HG03521 (cell line): ENCODE measurements at regions not wholly inside any gene's neighbourhood (a gene's known extent, or its start where the extent isn't known, plus 50 kb on each side); places are given as distances from the start of the nearest gene placed in this dataset.

Source experiments
- ATAC-seq: cut with Tn5 transposase; IDR thresholded peaks from one replicate; pipeline ENCODE4 v1.9.1; 2021; ENCODE audit warnings: mild to moderate bottlenecking, moderate library complexity; ENCODE audit not compliant: unreplicated experiment

DNA sequence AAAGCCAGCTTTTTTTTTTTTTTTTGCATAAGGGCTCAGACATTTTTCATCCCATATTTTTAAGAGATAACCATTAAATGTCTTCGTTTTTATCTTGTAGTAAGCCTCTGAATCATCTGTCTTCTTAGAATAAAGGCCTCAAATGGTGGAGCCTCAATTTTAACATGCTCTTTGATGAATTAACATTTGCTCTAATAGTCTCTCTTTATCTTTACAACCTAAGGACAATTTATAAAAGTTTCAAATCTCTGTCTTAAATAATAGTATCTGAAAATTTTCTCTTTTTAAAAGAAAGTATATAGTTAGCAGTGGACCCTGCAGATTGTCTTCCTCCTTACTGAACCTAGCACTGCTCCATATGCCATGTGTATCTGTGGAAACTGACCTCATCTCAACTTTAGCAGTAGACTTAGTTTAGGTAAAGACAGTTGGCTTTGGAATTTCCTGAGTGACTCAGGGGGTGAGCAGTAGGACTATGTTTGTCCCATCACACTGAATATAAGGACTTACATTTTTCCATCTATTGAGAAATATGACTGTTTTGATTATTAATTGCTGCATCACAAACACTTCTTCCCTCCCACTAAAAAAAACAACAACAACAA lies 1658.0 kb downstream of the STIM2 start:
- ATAC-seq = no peak

DNA sequence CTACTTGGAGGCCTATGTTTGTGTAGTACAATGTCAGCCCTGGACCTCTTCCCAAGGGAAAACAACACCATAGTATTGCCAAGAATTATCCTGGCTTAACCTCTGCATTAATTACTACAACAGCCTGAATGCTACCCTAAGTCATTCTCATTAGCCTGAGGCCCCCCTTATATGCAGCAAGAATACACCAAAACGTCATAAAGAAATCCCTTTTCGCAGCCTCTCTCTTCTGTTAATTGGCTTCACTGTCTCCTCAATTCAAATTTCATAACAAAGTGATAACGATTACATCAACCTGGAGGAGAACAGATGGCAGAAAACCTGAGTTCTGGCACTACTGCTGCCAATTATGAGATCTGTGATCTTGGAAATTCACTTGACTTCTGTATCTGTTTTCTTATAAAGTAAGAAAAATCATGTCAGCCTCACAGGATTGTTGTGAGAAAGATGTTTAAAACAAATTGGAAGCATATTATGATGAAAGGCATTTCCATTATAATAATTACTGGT lies 1663.1 kb downstream of the STIM2 start:
- ATAC-seq = no peak

DNA sequence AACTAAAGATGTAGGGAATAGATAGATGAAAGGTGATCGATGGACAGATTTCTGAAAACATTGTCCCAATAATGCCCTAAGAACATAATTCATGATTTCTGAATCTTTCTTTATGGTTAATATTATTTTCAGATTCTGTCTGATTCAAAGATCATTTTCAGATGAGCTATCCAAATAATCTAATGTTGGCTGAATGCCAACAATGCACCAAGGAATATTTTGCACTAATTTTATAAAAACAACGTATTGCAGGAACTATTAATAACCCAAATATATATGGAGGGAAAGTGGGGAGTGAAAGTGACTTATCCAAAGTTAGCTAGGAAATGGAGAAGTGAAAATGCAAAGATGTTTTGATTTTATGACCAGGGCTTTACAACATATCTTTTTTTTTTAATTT lies 1675.5 kb downstream of the STIM2 start:
- no peak for ATAC-seq

DNA sequence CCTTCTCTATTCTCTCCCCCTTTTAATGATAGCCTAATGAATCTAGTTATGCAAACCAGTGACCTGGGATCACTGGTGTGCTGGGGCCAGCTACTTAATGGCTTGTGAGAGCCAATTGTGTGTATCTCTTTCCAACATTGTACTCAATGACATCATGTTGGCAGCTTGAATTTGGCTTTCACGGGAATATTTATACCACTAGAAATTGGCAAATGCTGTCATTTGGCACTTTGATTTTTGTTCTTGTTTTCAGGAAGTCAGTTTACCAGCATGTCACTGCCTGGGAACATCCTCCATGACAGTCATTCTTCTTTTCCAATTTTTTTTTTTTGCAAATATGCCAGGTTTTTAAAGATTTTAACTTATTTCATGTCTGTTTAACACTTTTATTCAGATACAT lies 1685.3 kb downstream of the STIM2 start:
- no peak for ATAC-seq

DNA sequence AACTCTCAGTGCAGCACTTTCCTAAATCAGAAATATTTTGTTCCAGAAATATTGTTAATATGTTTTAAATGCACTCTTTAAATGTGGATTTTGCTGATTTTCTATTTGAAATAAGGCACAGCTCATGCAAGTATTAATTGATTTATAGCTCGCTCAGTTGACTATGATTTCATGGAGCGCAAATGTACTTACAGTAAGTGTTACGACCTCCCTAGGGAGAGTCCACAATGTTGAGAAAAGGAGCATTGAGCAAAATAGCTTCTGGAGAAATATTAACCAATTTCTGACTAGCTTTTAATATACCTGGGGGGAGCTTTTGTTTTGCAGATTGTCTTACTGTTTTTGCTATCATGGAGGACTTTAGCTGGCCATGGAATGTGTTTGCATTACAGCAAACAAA lies 1687.5 kb downstream of the STIM2 start:
- no peak for ATAC-seq

DNA sequence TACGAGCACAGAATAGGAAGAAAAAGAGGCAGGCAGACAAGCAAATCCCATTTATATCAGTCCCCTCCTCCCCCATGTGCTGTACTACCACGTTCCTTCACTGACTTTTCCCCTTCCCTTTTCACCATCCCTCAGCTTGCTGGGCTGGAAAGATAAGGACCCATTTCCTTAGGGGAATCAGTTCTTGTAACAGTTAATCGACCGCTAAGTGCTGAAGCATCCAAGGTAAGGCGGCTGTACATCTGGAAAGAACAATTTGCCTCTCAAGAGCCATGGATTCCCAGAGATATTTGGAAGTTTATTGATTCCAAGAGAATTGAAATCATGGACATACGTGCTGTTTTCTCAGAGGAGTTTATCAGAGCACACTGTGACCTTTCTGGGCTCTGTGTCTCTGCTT lies 1688.0 kb downstream of the STIM2 start:
- ATAC-seq = no peak

DNA sequence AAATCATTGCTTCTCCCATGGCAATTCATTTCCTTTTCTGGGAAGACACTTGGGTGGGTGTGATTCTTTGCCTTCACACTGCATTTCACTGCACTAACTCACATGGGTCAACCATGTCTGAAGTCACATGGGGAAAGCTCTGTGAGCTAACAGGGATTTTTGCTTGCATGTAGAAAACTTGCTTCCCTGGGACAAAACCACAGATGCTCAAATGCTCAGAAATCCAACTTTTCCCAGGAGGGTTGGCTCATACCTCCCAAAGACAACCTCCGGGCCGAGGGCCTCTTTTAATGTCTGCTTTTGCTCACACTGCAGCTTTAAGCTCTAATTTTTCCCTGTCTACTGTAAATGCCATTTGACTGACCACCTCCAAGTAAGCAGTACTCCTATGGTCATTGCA lies 1695.2 kb downstream of the STIM2 start:
- no peak for ATAC-seq

DNA sequence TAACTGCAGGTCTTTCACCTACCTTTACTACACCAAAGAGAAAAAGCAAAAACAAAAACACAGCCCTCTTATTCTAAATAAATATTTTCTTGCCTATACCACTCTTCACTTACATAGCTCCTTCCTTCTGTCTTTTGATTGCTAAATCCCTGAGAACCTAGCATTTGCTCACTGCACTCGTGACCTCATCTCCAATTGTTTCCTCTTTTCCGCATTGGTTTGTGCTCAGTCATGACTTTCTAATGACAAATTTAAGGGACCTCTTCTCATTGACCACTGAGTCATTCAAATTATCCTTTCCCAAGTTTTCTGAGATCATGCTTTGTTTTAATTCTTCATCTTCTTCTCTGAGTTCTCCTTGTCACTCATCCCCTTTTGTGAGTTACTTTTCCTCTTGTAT lies 1697.1 kb downstream of the STIM2 start:
- no peak for ATAC-seq

DNA sequence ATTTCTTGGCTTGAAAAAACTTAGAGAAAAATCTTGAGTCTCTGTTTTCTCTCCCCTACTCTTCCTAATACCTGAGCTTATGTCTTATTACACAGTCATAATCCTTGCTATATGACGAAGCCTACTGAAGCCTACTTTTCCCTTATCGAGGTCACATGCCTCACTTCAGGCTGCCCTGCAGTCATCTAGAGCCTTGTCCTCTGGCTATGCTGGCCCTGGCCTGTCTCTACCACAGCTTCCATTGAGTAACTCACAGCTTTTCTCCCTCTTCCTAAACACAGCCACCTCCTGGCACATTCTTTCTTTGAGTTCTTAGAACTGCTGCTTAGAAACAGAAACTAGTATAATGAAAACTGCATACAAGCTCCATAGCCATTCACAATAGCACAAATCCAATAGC lies 1698.3 kb downstream of the STIM2 start:
- no peak for ATAC-seq

DNA sequence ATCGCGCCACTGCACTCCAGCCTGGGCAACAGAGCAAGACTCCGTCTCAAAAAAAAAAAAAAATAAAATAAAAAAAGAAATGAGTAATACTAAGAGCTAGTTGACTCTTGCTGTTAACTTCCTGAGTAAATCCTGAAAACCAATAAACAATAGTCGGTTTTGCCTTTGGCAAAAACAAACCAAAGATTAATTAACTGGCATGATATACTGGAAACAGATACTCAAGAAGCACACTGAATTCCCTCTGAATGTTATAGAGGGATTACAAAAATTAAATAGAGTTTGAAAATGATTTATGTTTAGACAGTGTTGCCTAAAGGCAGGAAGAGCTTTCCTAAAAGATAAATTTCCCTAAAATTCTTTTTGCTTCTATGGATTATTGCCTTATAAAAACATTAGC lies 1702.3 kb downstream of the STIM2 start:
- ATAC-seq = no peak

DNA sequence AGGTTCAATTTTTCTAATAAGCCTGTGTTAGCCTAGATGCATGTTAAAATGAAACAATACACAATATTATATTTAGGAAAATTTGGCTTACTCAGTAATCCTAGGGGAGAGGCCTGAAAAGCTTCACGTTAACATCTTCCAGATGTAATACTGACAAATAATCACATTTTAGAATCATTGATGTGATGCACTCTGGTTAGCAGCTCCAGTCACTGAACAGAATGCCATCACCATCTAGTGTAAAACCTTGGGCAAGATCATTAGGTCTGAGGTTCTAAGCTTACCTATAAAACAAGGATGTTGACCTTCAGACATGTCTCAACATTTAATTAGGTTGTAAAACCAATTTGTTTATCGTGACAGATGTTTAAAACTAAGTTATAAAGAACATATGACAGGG lies 1704.8 kb downstream of the STIM2 start:
- no peak for ATAC-seq

DNA sequence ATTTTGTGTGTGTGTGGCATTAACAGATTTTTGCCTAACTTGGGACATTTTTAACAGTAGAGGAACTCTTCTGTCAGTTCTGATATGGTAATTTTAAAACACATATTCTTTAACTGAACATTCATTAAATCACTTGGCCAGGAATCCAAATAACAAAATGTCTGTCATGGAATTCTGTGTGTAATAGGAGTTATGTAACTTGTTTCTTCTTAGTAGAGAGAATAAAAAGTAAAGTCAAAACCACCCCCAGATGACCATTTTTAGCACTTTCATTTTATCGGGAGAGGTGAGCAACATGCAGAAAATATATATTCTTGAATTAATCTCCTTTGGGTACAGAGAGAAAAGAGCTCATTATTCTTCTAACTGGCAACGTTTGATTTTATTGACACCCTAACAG lies 1740.3 kb downstream of the STIM2 start:
- no peak for ATAC-seq

DNA sequence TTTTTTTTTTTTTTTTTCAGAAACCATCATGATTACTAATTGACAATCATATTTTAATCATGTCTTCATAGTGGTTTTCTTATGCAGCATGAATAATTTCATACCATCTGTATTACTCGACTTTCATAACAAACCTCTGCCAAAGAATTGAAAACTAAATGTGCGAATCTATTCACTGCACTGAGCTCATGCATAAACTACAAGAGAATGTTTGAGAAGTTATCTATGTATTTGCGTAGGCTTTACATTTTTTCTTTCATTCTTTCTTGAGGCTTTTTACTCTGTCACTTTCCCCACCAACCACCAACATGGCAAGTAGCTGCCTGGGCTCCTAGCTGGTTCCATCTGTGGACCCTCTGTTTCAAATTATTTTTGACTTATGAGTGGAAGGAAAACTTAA lies 1761.0 kb downstream of the STIM2 start:
- no peak for ATAC-seq

DNA sequence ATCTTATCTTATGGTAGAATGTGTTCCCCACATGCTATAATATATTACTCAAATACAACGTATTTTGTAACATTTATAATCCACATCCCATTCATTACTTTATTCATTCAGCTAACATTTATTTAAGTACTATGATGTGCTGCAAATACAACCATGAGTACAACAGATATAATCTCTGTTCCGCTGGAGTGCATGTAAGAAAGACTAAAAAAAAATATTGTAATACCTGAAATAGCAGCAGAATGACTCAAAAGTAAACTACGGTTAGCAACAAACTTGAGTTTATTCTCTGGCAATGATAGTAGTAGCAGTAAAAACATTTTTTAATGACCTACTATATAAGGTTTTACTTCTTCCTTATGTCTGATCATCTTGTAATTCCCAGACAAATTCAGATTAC lies 1776.3 kb downstream of the STIM2 start:
- ATAC-seq = no peak

DNA sequence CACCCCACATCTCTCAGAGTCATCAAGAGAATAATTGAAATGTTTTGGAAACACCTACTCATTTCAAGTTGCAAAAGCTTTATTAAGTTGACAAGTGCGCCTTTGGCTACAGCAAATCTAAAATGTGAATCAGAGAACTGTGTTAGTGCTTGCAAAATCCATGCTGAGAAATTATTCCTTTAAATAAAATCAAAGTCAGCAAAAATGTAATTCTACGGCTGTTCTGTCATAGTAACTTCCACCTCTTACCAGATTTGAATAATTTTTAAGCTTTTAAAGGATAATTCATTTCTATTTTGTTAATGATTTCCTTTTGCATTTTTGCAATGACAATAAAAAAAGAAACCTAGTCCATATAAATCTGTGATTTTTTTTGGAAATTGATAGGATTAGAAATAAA lies 1779.1 kb downstream of the STIM2 start:
- no peak for ATAC-seq

DNA sequence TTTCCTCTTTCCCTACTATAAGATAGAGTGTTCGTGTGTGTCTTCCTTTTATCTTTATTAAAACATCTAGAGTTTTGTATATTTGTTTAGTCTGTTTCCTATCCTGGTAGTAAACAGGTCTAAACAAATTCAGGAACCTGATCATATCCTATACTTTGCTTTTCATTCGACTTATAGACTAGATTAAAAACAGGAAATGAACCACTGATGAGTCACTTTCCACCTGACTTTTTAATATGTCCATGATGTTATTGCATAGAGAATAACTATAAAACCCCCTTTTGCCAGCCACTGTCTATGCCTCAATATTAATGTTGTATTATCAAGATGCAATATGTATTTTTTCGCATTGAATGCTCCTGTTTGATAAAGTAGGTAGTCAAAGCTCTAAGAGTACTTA lies 1794.0 kb downstream of the STIM2 start:
- no peak for ATAC-seq

DNA sequence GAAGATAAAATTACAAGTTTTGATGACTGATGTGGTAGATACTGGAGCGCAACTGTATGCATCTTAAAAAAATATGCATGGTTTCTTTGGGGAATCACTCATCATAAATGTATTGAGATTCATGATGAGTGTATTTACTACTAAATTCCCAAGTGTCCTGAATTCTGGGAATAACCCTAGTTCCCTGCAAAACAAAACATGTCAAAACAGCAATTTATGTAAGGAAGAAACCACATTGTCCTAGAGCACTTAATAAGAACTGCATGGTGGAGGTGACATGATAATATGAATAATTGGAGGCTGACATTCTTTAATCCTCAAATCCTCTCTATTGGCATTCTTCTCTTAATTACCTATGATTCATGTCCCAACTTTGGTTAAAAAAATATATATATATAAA lies 1804.7 kb downstream of the STIM2 start:
- no peak for ATAC-seq

DNA sequence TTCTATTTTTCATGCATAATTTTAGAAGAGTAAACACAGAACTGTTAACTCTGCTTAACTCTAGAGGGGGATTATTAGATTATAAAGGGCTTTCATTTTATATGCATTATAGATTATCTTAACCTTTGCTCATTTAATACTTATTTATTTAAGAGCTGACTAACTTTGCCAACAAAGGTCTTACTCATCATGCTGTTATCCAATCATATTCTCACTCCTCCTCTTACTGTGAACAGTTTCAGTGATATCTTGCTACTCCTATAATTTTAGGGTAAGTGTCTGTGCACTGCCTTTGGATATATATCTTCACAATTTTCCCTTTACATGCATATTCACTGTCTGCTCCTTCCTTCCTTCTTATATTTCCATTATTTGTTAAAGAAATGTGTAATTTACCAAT lies 1814.9 kb downstream of the STIM2 start:
- ATAC-seq = no peak

DNA sequence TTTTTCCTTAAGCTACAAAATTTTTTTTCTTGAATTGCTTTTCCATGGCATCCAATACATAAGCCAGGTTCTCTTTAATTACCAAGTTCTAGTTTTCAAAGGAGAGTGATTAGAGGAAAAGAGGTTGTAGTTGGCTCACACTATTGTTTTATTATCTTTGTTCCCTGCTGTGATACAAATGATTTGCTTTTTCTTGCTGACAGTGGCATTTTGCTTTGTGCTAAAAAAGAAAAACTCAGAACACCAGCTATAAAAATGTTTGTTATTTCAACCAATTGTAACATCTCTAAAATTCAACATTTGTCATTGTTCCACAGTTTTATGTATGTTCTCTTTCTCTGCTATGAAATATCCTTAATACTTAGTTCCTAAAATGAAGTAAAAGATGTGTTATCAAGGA lies 1817.2 kb downstream of the STIM2 start:
- ATAC-seq = no peak

DNA sequence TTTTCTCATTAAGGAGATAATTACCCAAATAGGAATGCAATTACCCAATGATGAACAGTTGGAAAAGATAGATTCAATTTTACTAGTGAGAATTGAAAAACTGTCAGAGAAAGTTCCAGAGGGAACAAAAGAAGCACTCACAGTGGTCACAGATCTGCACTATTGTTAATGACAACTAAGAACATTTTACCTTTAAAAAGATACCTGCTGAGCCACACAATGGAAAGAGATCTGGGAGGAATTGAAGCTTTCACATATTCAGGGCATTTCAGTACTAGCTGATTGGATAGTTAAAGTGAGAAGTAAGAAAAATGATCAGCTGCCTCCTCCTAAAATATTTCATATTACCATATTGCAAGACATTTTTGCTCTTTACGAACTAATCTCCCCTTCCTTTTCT lies 1822.2 kb downstream of the STIM2 start:
- ATAC-seq = no peak

DNA sequence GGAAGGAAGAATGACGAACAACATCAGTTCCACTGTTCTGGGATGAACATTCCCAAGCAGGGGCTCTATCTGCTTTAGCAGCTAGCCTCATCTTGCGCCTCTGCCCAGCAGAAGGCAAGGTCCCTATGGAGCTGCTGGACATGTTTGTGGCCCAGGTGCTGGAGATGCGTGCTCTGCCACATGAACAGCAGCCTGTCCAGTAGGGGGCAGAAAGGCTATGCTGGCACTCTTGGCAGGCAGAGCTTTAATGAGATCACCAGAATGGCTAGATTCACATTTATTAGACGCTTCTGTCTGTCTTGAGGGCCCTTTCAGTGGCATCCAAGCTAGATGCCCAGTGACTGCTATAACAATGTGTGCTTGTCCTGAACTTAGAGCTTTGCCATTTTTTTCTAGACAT lies 1826.0 kb downstream of the STIM2 start:
- ATAC-seq = no peak

DNA sequence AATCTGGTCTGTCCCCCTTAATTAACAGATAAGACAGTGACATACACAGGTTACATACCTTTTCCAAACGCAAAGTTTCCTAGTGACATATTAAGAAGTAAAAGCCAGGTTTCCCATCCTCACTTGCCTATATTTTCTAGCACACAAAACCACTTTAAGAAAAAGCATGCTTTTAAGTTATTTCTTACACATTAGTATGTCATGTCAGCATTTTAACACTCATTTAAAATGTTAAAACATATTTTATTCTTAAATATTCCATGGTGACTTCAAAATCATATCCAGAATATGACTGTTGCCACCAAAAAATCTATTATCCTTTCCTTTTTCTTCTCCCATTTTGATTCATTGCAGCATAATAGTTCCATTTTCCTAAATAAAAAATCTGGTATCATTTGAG lies 1830.2 kb downstream of the STIM2 start:
- ATAC-seq = no peak

DNA sequence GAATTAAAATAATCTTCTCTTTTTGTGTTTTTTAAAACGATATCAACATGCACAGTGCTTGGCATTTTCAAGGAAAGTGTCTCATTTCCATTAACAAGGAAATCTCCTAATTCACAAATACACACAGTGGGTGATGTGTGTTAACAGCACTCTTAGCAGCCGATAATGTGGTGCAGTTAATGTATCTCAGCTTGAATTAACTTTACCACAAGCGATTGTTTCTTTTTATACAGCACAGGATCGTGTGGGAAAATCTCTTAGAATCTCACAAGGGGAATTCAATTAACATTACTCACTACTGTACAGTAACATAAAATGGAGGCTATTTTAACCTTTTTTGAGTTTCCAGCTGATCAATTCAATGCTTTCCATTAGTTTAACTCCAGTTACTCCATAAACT lies 1841.9 kb downstream of the STIM2 start:
- no peak for ATAC-seq

DNA sequence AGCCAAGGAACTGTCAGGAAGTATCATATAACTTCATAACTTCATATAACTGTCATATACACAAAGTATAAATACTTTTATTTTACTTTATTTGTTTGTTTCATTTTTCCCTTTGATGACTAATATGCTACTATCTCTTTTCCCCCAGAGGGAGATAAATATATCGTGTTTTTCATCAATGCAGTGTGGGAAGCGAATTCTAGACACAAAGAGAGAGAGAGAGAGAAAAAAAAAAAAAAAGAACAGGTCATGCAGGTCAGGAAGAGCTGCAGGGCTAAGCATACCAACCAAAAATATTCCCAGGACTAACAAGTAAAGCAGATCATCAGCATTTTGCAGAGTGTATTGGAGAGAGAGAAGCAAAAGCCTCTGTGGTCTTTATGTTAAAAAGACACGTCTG lies 1849.2 kb downstream of the STIM2 start:
- ATAC-seq = no peak
